ENCODE measurements at regions not wholly inside any gene's neighbourhood (a gene's known extent, or its start where the extent isn't known, plus 50 kb on each side); places are given as distances from the start of the nearest gene placed in this dataset.

DNA sequence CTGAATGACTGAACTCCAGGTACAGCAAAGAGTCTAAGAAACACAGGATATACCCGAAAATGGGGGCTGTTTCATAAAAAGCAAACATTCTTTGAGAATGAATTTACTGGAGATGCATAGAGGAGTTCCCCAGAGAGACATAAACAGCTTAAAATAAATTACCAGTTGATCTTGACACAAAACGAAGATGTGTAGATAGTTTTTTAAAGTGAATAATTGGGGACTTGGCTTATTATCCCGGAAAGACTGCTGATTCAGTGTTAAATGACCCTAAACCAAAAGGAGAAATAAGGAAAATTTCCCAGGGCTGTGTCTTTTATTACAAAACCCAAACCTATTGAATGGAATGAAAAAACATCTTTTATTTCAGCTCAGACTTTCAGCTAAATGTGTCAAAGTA, 1052.8 kb upstream of the TMEM132C start:
- TF ChIP-seq EP300 (IDR thresholded peaks at IDR 0.05; ENCODE audit: borderline replicate concordance in 1 of 2, low read depth in 2 of 2, low read length in 2 of 2) (no peak), TCF12 (IDR thresholded peaks at IDR 0.05; ENCODE audit: low read depth, low read length) (no peak)
- TF ChIP-seq, protein P1, sequence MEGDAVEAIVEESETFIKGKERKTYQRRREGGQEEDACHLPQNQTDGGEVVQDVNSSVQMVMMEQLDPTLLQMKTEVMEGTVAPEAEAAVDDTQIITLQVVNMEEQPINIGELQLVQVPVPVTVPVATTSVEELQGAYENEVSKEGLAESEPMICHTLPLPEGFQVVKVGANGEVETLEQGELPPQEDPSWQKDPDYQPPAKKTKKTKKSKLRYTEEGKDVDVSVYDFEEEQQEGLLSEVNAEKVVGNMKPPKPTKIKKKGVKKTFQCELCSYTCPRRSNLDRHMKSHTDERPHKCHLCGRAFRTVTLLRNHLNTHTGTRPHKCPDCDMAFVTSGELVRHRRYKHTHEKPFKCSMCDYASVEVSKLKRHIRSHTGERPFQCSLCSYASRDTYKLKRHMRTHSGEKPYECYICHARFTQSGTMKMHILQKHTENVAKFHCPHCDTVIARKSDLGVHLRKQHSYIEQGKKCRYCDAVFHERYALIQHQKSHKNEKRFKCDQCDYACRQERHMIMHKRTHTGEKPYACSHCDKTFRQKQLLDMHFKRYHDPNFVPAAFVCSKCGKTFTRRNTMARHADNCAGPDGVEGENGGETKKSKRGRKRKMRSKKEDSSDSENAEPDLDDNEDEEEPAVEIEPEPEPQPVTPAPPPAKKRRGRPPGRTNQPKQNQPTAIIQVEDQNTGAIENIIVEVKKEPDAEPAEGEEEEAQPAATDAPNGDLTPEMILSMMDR (IDR thresholded peaks at IDR 0.05; ENCODE audit: control extremely low read depth in 1 of 3, insufficient read depth in 1 of 3, low read depth in 1 of 3, low read length in 3 of 3), result no peak
